ENCODE measurements at regions not wholly inside any gene's neighbourhood (a gene's known extent, or its start where the extent isn't known, plus 50 kb on each side); places are given as distances from the start of the nearest gene placed in this dataset.

- Histone ChIP-seq H3K4me3 (no peak overlapping the region), H3K4me2 (no peak overlapping the region), H3K9me3 (no peaks in the 10 kb centered on the region), H3K4me1 (no peaks in the 10 kb centered on the region), H3K27ac (no peak overlapping the region)
- 13% methylated on average over 2 of the region's 2 CpGs for WGBS (ENCODE audit: missing lambda C conversion rate)
- ChIA-PET POLR2A (no interaction called here), CTCF (no interaction called here)
- ATAC-seq (no peak), FAIRE-seq (no peak), DNase-seq (ENCODE audit: low read depth in 1 of 2, low spot score in 1 of 2) (no peak)
- TF ChIP-seq CBX8 (IDR thresholded peaks at IDR 0.05): no peak
- TF ChIP-seq SMC3 (IDR thresholded peaks at IDR 0.05): no peak
- TF ChIP-seq KDM1A (IDR thresholded peaks at IDR 0.05; ENCODE audit: low read depth): no peak
- TF ChIP-seq ZSCAN20 (CRISPR knock-in tag; IDR thresholded peaks at IDR 0.05): no peak
- no peak for TF ChIP-seq CHD4 (IDR thresholded peaks at IDR 0.05; ENCODE audit: borderline replicate concordance)
- TF ChIP-seq RARB (CRISPR knock-in tag; IDR thresholded peaks at IDR 0.05): no peak
- no peak for TF ChIP-seq CHD2 (IDR thresholded peaks at IDR 0.05; ENCODE audit: low read length, partially characterized antibody)
- TF ChIP-seq SREBF2 (IDR thresholded peaks at IDR 0.05): no peak
- TF ChIP-seq HES2 (IDR thresholded peaks at IDR 0.05): no peak
- no peak for TF ChIP-seq RCOR1 (IDR thresholded peaks at IDR 0.05; ENCODE audit: low read depth, low read length)
- no peak for TF ChIP-seq E2F6 (IDR thresholded peaks at IDR 0.05; ENCODE audit: borderline replicate concordance, low read depth)
- TF ChIP-seq PBX3 (IDR thresholded peaks at IDR 0.05): no peak
Observed at GRCh38 chr18:28469946-28470345, 293.0 kb upstream of the CDH2 start.

- DNase-seq (ENCODE audit: low read depth in 1 of 2, low spot score in 1 of 2): no peak
- ChIA-PET CTCF (no interaction called here), POLR2A (no interaction called here)
- ATAC-seq: no peak
- Histone ChIP-seq H3K4me3 (no peak overlapping the region), H3K27ac (no peak overlapping the region), H3K9me3 (no peaks in the 10 kb centered on the region), H3K4me1 (no peaks in the 10 kb centered on the region), H3K4me2 (no peak overlapping the region)
- FAIRE-seq: no peak
- WGBS (ENCODE audit: missing lambda C conversion rate): 40% methylated on average over 1 of the region's 1 CpG
- TF ChIP-seq PBX3 (IDR thresholded peaks at IDR 0.05) (no peak), CHD2 (IDR thresholded peaks at IDR 0.05; ENCODE audit: low read length, partially characterized antibody) (no peak), KDM5A (IDR thresholded peaks at IDR 0.05) (no peak), CHD4 (IDR thresholded peaks at IDR 0.05; ENCODE audit: borderline replicate concordance) (no peak), E2F6 (IDR thresholded peaks at IDR 0.05; ENCODE audit: borderline replicate concordance, low read depth) (no peak), FOSB (CRISPR knock-in tag; IDR thresholded peaks at IDR 0.05) (no peak), ZC3H11A (IDR thresholded peaks at IDR 0.05) (no peak), NFE2L2 (conservative IDR thresholded peaks at IDR 0.05; ENCODE audit: low read length) (no peak), NPAS2 (CRISPR knock-in tag; IDR thresholded peaks at IDR 0.05; ENCODE audit: borderline replicate concordance) (no peak), FOXS1 (CRISPR knock-in tag; IDR thresholded peaks at IDR 0.05) (no peak)
Observed at GRCh38 chr18:28468901-28469300, 292.0 kb upstream of the CDH2 start.

GRCh38 chr18:28466204-28466603, 289.3 kb upstream of the CDH2 start:
- no peak for ATAC-seq
- no peak for TF ChIP-seq EHF (CRISPR knock-in tag; IDR thresholded peaks at IDR 0.05)
- TF ChIP-seq TP53 (CRISPR knock-in tag; IDR thresholded peaks at IDR 0.05): no peak
- TF ChIP-seq KDM1A (IDR thresholded peaks at IDR 0.05; ENCODE audit: low read depth): no peak
- 32% methylated on average over 2 of the region's 2 CpGs for WGBS (ENCODE audit: missing lambda C conversion rate)
- Histone ChIP-seq H3K4me2 (no peak overlapping the region), H3K4me1 (no peaks in the 10 kb centered on the region), H3K4me3 (no peak overlapping the region), H3K27ac (no peak overlapping the region), H3K9me3 (no peaks in the 10 kb centered on the region)
- no peak for FAIRE-seq
- ChIA-PET CTCF (no interaction called here), POLR2A (no interaction called here)
- no peak for DNase-seq (ENCODE audit: low read depth in 1 of 2, low spot score in 1 of 2)
